ENCODE measurements at regions not wholly inside any gene's neighbourhood (a gene's known extent, or its start where the extent isn't known, plus 50 kb on each side); places are given as distances from the start of the nearest gene placed in this dataset.

DNA sequence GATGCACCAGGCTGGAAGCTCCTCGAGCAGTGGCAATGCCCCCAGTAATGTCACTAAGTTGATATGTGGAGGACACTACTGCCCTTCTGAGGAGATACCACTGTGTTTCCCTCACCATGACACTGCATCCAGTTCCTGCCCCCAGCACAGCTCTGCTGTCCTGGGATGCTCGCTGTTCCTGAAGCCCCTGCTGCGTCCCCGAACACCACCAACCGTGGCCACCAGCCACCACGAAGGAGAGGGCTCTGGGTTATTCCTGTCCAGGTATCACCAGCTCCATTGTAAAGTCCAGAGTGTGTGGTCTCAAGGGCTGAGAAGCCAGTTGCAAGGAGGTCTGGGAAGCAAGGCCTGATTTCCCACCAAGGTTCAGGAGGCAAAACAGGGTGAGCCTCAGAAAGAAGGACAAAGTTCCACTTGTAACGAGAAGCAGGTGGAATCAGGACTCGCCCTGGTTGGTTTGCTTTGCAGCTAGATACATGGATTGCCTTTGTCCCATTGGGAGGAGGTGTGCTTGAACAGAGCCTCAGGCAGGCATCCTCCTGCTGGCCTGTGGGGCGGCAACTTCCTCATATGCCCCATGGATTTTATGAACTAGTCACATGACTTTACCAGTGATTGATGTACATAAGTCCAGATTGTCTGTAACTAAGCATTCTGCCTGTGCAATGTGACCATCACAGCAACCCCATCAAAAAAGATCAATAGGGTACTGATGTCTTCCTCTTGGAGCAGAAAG, 427.0 kb upstream of the VSTM2A start:
- peaks cover 0 to 1% of the 10 kb centered on the region in 2 donors for H3K27me3 Mint-ChIP-seq
- no peaks in the 10 kb centered on the region for H3K36me3 ChIP-seq (ENCODE audit: insufficient read depth, low read length)

GRCh38 chr7:54116956-54117355, 425.2 kb upstream of the VSTM2A start:
- POLR2A ChIA-PET (ENCODE audit: partially characterized antibody): no interaction called here
- no peaks in the 10 kb centered on the region for H3K36me3 Mint-ChIP-seq
- CTCF ChIA-PET (ENCODE audit: partially characterized antibody): no interaction called here
- no peak overlapping the region for H3K4me3 ChIP-seq (ENCODE audit: low read length in 2 of 2)
- H3K27me3 ChIP-seq (ENCODE audit: insufficient read depth, low read length): no peaks in the 10 kb centered on the region
- no peaks in the 10 kb centered on the region for H3K9me3 ChIP-seq (ENCODE audit: control insufficient read depth in 1 of 2, low read length in 2 of 2)
- no peak overlapping the region for H3K4me3 Mint-ChIP-seq
- H3K9me3 Mint-ChIP-seq: peaks cover 0 to 14% (median 8%) of the 10 kb centered on the region in 8 donors
- H3K27ac ChIP-seq (ENCODE audit: low read depth, low read length): no peak overlapping the region
- intact Hi-C loops (cut with micrococcal nuclease): no loop called here
- H3K36me3 ChIP-seq (ENCODE audit: insufficient read depth, low read length): no peaks in the 10 kb centered on the region
- H3K27me3 Mint-ChIP-seq: no peaks in the 10 kb centered on the region
- no peak for DNase-seq
- H3K27ac Mint-ChIP-seq: no peak overlapping the region
- H3K4me1 Mint-ChIP-seq: no peaks in the 10 kb centered on the region
- H3K4me1 ChIP-seq (ENCODE audit: insufficient read depth, low read length): no peaks in the 10 kb centered on the region

More for the DNA sequence above, 427.0 kb upstream of the VSTM2A start:
- H3K4me3 ChIP-seq (ENCODE audit: low read length in 2 of 2): no peak overlapping the region
- CTCF ChIA-PET (ENCODE audit: partially characterized antibody): no interaction called here
- intact Hi-C loops (cut with micrococcal nuclease): no loop called here
- POLR2A ChIA-PET (ENCODE audit: partially characterized antibody): no interaction called here
- Mint-ChIP-seq H3K36me3 (no peaks in the 10 kb centered on the region), H3K27ac (no peak overlapping the region), H3K4me3 (no peak overlapping the region), H3K4me1 (no peaks in the 10 kb centered on the region), H3K9me3 (peaks cover 0 to 21% (median 11%) of the 10 kb centered on the region in 8 donors)
- H3K4me1 ChIP-seq (ENCODE audit: insufficient read depth, low read length): no peaks in the 10 kb centered on the region
- H3K27me3 ChIP-seq (ENCODE audit: insufficient read depth, low read length): no peaks in the 10 kb centered on the region
- no peak overlapping the region for H3K27ac ChIP-seq (ENCODE audit: low read depth, low read length)
- no peaks in the 10 kb centered on the region for H3K9me3 ChIP-seq (ENCODE audit: control insufficient read depth in 1 of 2, low read length in 2 of 2)
- DNase-seq: no peak

GRCh38 chr7:54129035-54129434, 413.1 kb upstream of the VSTM2A start:
- Histone ChIP-seq H3K4me1 (ENCODE audit: insufficient read depth, low read length) (no peaks in the 10 kb centered on the region), H3K9me3 (ENCODE audit: control insufficient read depth in 1 of 2, low read length in 2 of 2) (peaks cover 0 to 8% of the 10 kb centered on the region in 2 donors), H3K36me3 (ENCODE audit: insufficient read depth, low read length) (no peaks in the 10 kb centered on the region), H3K27ac (ENCODE audit: low read depth, low read length) (no peak overlapping the region), H3K27me3 (ENCODE audit: insufficient read depth, low read length) (no peaks in the 10 kb centered on the region), H3K4me3 (ENCODE audit: low read length in 2 of 2) (no peak overlapping the region)
- no peaks in the 10 kb centered on the region for H3K4me1 Mint-ChIP-seq
- DNase-seq: no peak
- no peaks in the 10 kb centered on the region for H3K36me3 Mint-ChIP-seq
- intact Hi-C loops (cut with micrococcal nuclease): no loop called here
- no peak overlapping the region for H3K4me3 Mint-ChIP-seq
- no peak overlapping the region for H3K27ac Mint-ChIP-seq
- POLR2A ChIA-PET (ENCODE audit: partially characterized antibody): no interaction called here
- H3K9me3 Mint-ChIP-seq: peaks cover 3 to 39% (median 18%) of the 10 kb centered on the region in 8 donors
- H3K27me3 Mint-ChIP-seq: no peaks in the 10 kb centered on the region
- CTCF ChIA-PET (ENCODE audit: partially characterized antibody): no interaction called here

- Mint-ChIP-seq H3K4me1 (no peaks in the 10 kb centered on the region), H3K36me3 (no peaks in the 10 kb centered on the region), H3K27ac (no peak overlapping the region), H3K27me3 (no peaks in the 10 kb centered on the region), H3K9me3 (peaks cover 2 to 34% (median 20%) of the 10 kb centered on the region in 8 donors), H3K4me3 (no peak overlapping the region)
- no peak for DNase-seq
- no peak overlapping the region for H3K27ac ChIP-seq (ENCODE audit: low read depth, low read length)
- H3K9me3 ChIP-seq (ENCODE audit: control insufficient read depth in 1 of 2, low read length in 2 of 2): no peaks in the 10 kb centered on the region
- H3K27me3 ChIP-seq (ENCODE audit: insufficient read depth, low read length): no peaks in the 10 kb centered on the region
- no peaks in the 10 kb centered on the region for H3K4me1 ChIP-seq (ENCODE audit: insufficient read depth, low read length)
- intact Hi-C loops (cut with micrococcal nuclease): no loop called here
- no peak overlapping the region for H3K4me3 ChIP-seq (ENCODE audit: low read length in 2 of 2)
- H3K36me3 ChIP-seq (ENCODE audit: insufficient read depth, low read length): no peaks in the 10 kb centered on the region
- CTCF ChIA-PET (ENCODE audit: partially characterized antibody): no interaction called here
- POLR2A ChIA-PET (ENCODE audit: partially characterized antibody): no interaction called here
These were observed 400.6 kb upstream of the VSTM2A start for GRCh38 chr7:54141576-54141975.

GRCh38 chr7:54145716-54146115, 396.5 kb upstream of the VSTM2A start:
- CTCF ChIA-PET (ENCODE audit: partially characterized antibody): no interaction called here
- POLR2A ChIA-PET (ENCODE audit: partially characterized antibody): no interaction called here
- Mint-ChIP-seq H3K9me3 (peaks cover 0 to 38% (median 15%) of the 10 kb centered on the region in 8 donors), H3K4me1 (no peaks in the 10 kb centered on the region), H3K36me3 (no peaks in the 10 kb centered on the region), H3K27me3 (no peaks in the 10 kb centered on the region), H3K4me3 (no peak overlapping the region), H3K27ac (no peak overlapping the region)
- H3K4me1 ChIP-seq (ENCODE audit: insufficient read depth, low read length): no peaks in the 10 kb centered on the region
- no peaks in the 10 kb centered on the region for H3K27me3 ChIP-seq (ENCODE audit: insufficient read depth, low read length)
- no peaks in the 10 kb centered on the region for H3K36me3 ChIP-seq (ENCODE audit: insufficient read depth, low read length)
- no peak overlapping the region for H3K27ac ChIP-seq (ENCODE audit: low read depth, low read length)
- intact Hi-C loops (cut with micrococcal nuclease): no loop called here
- DNase-seq: no peak
- no peaks in the 10 kb centered on the region for H3K9me3 ChIP-seq (ENCODE audit: control insufficient read depth in 1 of 2, low read length in 2 of 2)
- H3K4me3 ChIP-seq (ENCODE audit: low read length in 2 of 2): no peak overlapping the region

- intact Hi-C loops (cut with micrococcal nuclease): no loop called here
These were observed 388.7 kb upstream of the VSTM2A start for GRCh38 chr7:54153462-54153861.

DNA sequence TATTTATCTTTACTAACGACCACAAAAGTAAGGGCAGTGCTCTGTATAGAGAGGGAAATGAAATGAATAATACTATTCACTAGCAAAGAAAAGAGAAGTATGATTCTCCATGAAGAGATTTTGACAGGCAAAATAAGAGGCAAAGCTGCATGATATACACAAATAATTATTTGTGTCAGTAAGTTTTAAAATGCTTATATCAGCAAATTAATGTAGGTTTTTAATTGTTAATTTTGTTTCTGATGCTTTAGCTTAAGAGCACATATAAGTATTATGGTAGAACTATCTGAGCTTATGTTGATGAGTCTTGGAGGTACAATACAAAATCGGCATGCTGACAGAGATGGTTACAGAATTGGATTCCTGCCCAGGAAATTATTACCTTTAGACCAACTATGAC, 383.1 kb upstream of the VSTM2A start:
- Histone ChIP-seq H3K27me3 (ENCODE audit: insufficient read depth, low read length) (no peaks in the 10 kb centered on the region), H3K27ac (ENCODE audit: low read depth, low read length) (no peak overlapping the region), H3K9me3 (ENCODE audit: control insufficient read depth in 1 of 2, low read length in 2 of 2) (peaks cover 0 to 4% of the 10 kb centered on the region in 2 donors), H3K4me3 (ENCODE audit: low read length in 2 of 2) (no peak overlapping the region), H3K4me1 (ENCODE audit: insufficient read depth, low read length) (no peaks in the 10 kb centered on the region), H3K36me3 (ENCODE audit: insufficient read depth, low read length) (no peaks in the 10 kb centered on the region)
- H3K9me3 Mint-ChIP-seq: peaks cover 4 to 37% (median 19%) of the 10 kb centered on the region in 8 donors
- no peaks in the 10 kb centered on the region for H3K4me1 Mint-ChIP-seq
- no peaks in the 10 kb centered on the region for H3K27me3 Mint-ChIP-seq
- intact Hi-C loops (cut with micrococcal nuclease): no loop called here
- H3K36me3 Mint-ChIP-seq: no peaks in the 10 kb centered on the region
- H3K27ac Mint-ChIP-seq: no peak overlapping the region
- no peak overlapping the region for H3K4me3 Mint-ChIP-seq
- POLR2A ChIA-PET (ENCODE audit: partially characterized antibody): no interaction called here
- CTCF ChIA-PET (ENCODE audit: partially characterized antibody): no interaction called here
- no peak for DNase-seq

More at GRCh38 chr7:54153462-54153861, 388.7 kb upstream of the VSTM2A start:
- Mint-ChIP-seq H3K4me3 (no peak overlapping the region), H3K9me3 (peaks cover 2 to 30% (median 16%) of the 10 kb centered on the region in 8 donors), H3K27ac (no peak overlapping the region), H3K36me3 (no peaks in the 10 kb centered on the region), H3K27me3 (no peaks in the 10 kb centered on the region), H3K4me1 (no peaks in the 10 kb centered on the region)
- ChIA-PET CTCF (ENCODE audit: partially characterized antibody) (no interaction called here), POLR2A (ENCODE audit: partially characterized antibody) (no interaction called here)
- H3K9me3 ChIP-seq (ENCODE audit: control insufficient read depth in 1 of 2, low read length in 2 of 2): no peaks in the 10 kb centered on the region
- no peak overlapping the region for H3K27ac ChIP-seq (ENCODE audit: low read depth, low read length)
- no peaks in the 10 kb centered on the region for H3K27me3 ChIP-seq (ENCODE audit: insufficient read depth, low read length)
- H3K4me3 ChIP-seq (ENCODE audit: low read length in 2 of 2): no peak overlapping the region
- no peaks in the 10 kb centered on the region for H3K36me3 ChIP-seq (ENCODE audit: insufficient read depth, low read length)
- no peaks in the 10 kb centered on the region for H3K4me1 ChIP-seq (ENCODE audit: insufficient read depth, low read length)
- DNase-seq: no peak

Data from CD4-positive, alpha-beta memory T cell (primary cell).